Esophagus (tissue), 2 donors: ENCODE measurements at regions not wholly inside any gene's neighbourhood (a gene's known extent, or its start where the extent isn't known, plus 50 kb on each side); places are given as distances from the start of the nearest gene placed in this dataset.

Source experiments
- H3K27ac ChIP-seq, 2 donors: one replicate each; pipeline ENCODE4 v1.5.1; 2013; ENCODE audit warnings: low read depth in 2 of 2, mild to moderate bottlenecking in 2 of 2, inconsistent platforms in 1 of 2, low read length in 1 of 2, moderate library complexity in 1 of 2
- H3K27me3 ChIP-seq, 2 donors: one replicate each; pipeline ENCODE4 v1.6.1; 2013; ENCODE audit warnings: low read length in 2 of 2, control low read depth in 1 of 2, mild to moderate bottlenecking in 1 of 2; ENCODE audit not compliant: insufficient read depth in 2 of 2, control insufficient read depth in 1 of 2
- H3K36me3 ChIP-seq, 2 donors: one replicate each; pipeline ENCODE4 v1.6.1; 2013; ENCODE audit warnings: low read length in 1 of 2; ENCODE audit not compliant: control insufficient read depth in 2 of 2, insufficient read depth in 2 of 2
- H3K4me1 ChIP-seq, 2 donors: one replicate each; pipeline ENCODE4 v1.6.1; 2013; ENCODE audit warnings: low read length in 1 of 2; ENCODE audit not compliant: control insufficient read depth in 2 of 2, insufficient read depth in 2 of 2
- H3K4me3 ChIP-seq, 2 donors: one replicate each; pipeline ENCODE4 v1.5.1; 2013; ENCODE audit warnings: low read length in 2 of 2, mild to moderate bottlenecking in 2 of 2, low read depth in 1 of 2, moderate library complexity in 1 of 2
- H3K9me3 ChIP-seq, 2 donors: one replicate each; pipeline ENCODE4 v1.6.1; 2013; ENCODE audit warnings: mild to moderate bottlenecking in 2 of 2, low read depth in 1 of 2, low read length in 1 of 2, moderate library complexity in 1 of 2; ENCODE audit not compliant: control insufficient read depth in 2 of 2, insufficient read depth in 1 of 2
- WGBS, 2 donors: extraction: QIAGEN DNeasy Blood & Tissue Kit; methylation state at CpG; one replicate each; pipeline ENCODE4 v1.1.7; 2013; 5-methylcytosine and 5-hydroxymethylcytosine counted together
- donor health status: healthy with polysubstance abuse.
- donor health status: Bipolar disorder and iron deficiency.

GRCh38 chr6:56841751-56842150 lies 113.2 kb upstream of the BEND6 start:
- WGBS, 2 donors, result 55 to 65% methylated on average over 1 of the region's 1 CpG
- Histone ChIP-seq H3K36me3 (no peaks in the 10 kb centered on the region), H3K27me3 (no peaks in the 10 kb centered on the region), H3K9me3 (no peaks in the 10 kb centered on the region), H3K27ac (no peak overlapping the region), H3K4me3 (no peak overlapping the region), H3K4me1 (peaks cover 0 to 5% of the 10 kb centered on the region in 2 donors)

DNA sequence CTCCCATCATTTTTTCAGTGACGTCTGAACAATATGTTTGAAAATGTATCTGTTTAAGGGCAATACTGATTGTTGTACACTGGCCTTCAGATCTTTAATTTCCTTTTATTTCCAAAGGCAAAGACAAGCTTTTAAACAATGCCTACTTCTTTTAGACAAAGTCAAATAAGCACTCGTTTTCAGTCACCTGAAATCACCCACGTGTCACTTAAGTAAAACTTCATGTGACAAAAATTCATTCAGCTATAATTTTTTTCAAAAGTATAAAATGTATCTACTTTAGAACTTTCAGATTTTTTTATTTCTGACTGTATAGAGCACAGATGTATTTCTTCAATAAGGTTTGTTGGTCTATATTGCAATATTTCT lies 113.5 kb upstream of the BEND6 start:
- H3K4me3 ChIP-seq, result no peak overlapping the region
- WGBS, 2 donors, result 51 to 59% methylated on average over 3 of the region's 3 CpGs
- H3K36me3 ChIP-seq, result no peaks in the 10 kb centered on the region
- no peaks in the 10 kb centered on the region for H3K27me3 ChIP-seq
- no peak overlapping the region for H3K27ac ChIP-seq
- H3K4me1 ChIP-seq, result peaks cover 0 to 5% of the 10 kb centered on the region in 2 donors
- no peaks in the 10 kb centered on the region for H3K9me3 ChIP-seq

- no peaks in the 10 kb centered on the region for H3K36me3 ChIP-seq
- WGBS, 2 donors, result 42 to 47% methylated on average over 6 of the region's 6 CpGs
- H3K27me3 ChIP-seq, result no peaks in the 10 kb centered on the region
- H3K27ac ChIP-seq, result no peak overlapping the region
- no peaks in the 10 kb centered on the region for H3K9me3 ChIP-seq
- no peak overlapping the region for H3K4me3 ChIP-seq
- peaks cover 0 to 5% of the 10 kb centered on the region in 2 donors for H3K4me1 ChIP-seq
Observed at GRCh38 chr6:56840467-56841380, 114.2 kb upstream of the BEND6 start.

DNA sequence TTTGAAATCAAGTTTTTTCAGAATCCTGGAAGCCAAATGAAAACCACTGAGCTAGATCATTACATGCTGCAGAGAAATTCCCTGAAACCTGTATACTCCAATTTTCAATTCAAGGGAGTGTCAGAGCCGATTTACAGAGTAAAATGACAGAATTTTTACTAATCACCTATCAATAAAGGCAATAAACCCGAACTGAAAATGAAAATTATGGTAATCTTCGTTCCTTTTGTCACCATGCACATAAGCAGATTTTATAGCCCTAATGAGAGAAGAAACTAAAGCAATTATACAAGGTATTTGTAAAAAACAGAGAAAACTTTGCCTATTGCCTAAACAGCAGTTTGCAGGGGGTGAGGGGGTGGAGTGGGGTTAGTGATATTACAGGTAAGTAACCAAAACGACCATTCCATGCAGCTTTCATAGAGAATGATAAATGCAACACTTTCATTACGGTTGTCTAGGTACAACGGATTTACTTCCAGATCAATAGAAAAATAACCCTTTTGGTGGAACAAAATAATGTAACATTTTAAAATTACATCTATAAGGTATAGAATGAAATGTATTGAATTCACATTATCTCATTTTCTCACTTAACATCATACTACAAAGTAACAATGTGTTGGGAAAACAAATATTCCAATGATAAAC lies 115.2 kb upstream of the BEND6 start:
- no peaks in the 10 kb centered on the region for H3K27me3 ChIP-seq
- no peaks in the 10 kb centered on the region for H3K9me3 ChIP-seq
- H3K27ac ChIP-seq, result no peak overlapping the region
- peaks cover 0 to 5% of the 10 kb centered on the region in 2 donors for H3K4me1 ChIP-seq
- H3K4me3 ChIP-seq, result no peak overlapping the region
- 64 to 81% methylated on average over 6 of the region's 6 CpGs for WGBS, 2 donors
- H3K36me3 ChIP-seq, result no peaks in the 10 kb centered on the region

DNA sequence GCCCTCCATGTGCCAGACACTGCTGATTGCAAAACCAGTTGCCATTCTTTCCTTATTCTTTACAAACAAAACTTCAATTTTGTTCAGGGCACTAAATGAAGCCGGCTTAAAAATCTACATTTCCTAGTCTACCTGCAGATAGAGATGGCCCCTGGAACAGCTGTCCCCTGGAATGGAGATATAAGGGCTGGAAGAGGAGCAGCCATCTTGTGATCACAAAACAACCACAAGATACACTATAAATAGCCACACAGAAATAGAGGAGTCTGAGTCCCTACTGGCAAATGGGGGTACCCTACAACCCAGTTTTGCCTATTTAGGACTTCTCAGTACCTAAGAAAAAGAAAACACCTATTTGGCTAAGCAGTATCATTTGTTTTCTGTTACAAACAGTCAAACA lies 115.9 kb upstream of the BEND6 start:
- 91% methylated on average over 1 of the region's 1 CpG for WGBS, 2 donors
- Histone ChIP-seq H3K9me3 (no peaks in the 10 kb centered on the region), H3K36me3 (no peaks in the 10 kb centered on the region), H3K4me3 (no peak overlapping the region), H3K27me3 (no peaks in the 10 kb centered on the region), H3K4me1 (peaks cover 0 to 3% of the 10 kb centered on the region in 2 donors), H3K27ac (no peak overlapping the region)

GRCh38 chr6:56838016-56838555 lies 116.8 kb upstream of the BEND6 start:
- H3K27me3 ChIP-seq, result no peaks in the 10 kb centered on the region
- no peaks in the 10 kb centered on the region for H3K36me3 ChIP-seq
- WGBS, 2 donors, result 68 to 78% methylated on average over 2 of the region's 2 CpGs
- H3K4me3 ChIP-seq, result no peak overlapping the region
- no peaks in the 10 kb centered on the region for H3K4me1 ChIP-seq
- H3K9me3 ChIP-seq, result no peaks in the 10 kb centered on the region
- no peak overlapping the region for H3K27ac ChIP-seq

- no peaks in the 10 kb centered on the region for H3K27me3 ChIP-seq
- H3K4me3 ChIP-seq, result no peak overlapping the region
- H3K9me3 ChIP-seq, result no peaks in the 10 kb centered on the region
- no peak overlapping the region for H3K27ac ChIP-seq
- no peaks in the 10 kb centered on the region for H3K4me1 ChIP-seq
- 89 to 91% methylated on average over 6 of the region's 6 CpGs for WGBS, 2 donors
- no peaks in the 10 kb centered on the region for H3K36me3 ChIP-seq
Observed at GRCh38 chr6:56837322-56837894, 117.5 kb upstream of the BEND6 start.

GRCh38 chr6:56835612-56836011 lies 119.3 kb upstream of the BEND6 start:
- no peak overlapping the region for H3K27ac ChIP-seq
- 83 to 90% methylated on average over 3 of the region's 3 CpGs for WGBS, 2 donors

GRCh38 chr6:56833873-56834272 lies 121.0 kb upstream of the BEND6 start:
- no peaks in the 10 kb centered on the region for H3K9me3 ChIP-seq
- H3K27me3 ChIP-seq, result no peaks in the 10 kb centered on the region
- H3K36me3 ChIP-seq, result no peaks in the 10 kb centered on the region
- WGBS, 2 donors, result 96 to 97% methylated on average over 1 of the region's 1 CpG
- H3K4me3 ChIP-seq, result no peak overlapping the region
- H3K27ac ChIP-seq, result no peak overlapping the region
- no peaks in the 10 kb centered on the region for H3K4me1 ChIP-seq

More at GRCh38 chr6:56835612-56836011, 119.3 kb upstream of the BEND6 start:
- Histone ChIP-seq H3K4me1 (no peaks in the 10 kb centered on the region), H3K4me3 (no peak overlapping the region), H3K27me3 (no peaks in the 10 kb centered on the region), H3K9me3 (no peaks in the 10 kb centered on the region), H3K36me3 (no peaks in the 10 kb centered on the region)
